Adrenal gland (tissue), 9 donors: ENCODE measurements at regions not wholly inside any gene's neighbourhood (a gene's known extent, or its start where the extent isn't known, plus 50 kb on each side); places are given as distances from the start of the nearest gene placed in this dataset.

Source experiments
- DNase-seq, 7 donors: peaks; one replicate each; pipeline ENCODE4 v3.0.0-alpha.2; 2019 to 2020
- H3K27ac ChIP-seq, 5 donors: fragments of 200-600 bp; sonication (generic) in 4 of 5; 1 replicate in 3 of 5; 2 replicates in 2 of 5; pipeline versions ENCODE4 v1.5.1 to v1.8.0; 2016 to 2020; ENCODE audit warnings: mild to moderate bottlenecking in 1 of 5
- H3K27me3 ChIP-seq: fragments of 200-600 bp; 2 replicates; pipeline ENCODE4 v1.8.0; 2021
- H3K36me3 ChIP-seq, 2 donors: fragments of 200-600 bp; replicated peaks in 1 of 2; 1 replicate in 1 of 2; 2 replicates in 1 of 2; pipeline versions ENCODE4 v1.5.1 to v1.8.0; 2018 to 2022
- H3K4me1 ChIP-seq, 2 donors: fragments of 200-600 bp; replicated peaks in 1 of 2; 1 replicate in 1 of 2; 2 replicates in 1 of 2; pipeline versions ENCODE4 v1.5.1 to v1.8.0; 2018 to 2021
- H3K4me3 ChIP-seq, 4 donors: fragments of 200-600 bp; sonication (generic) in 3 of 4; one replicate each; pipeline ENCODE4 v1.5.1; 2016 to 2018
- H3K9me3 ChIP-seq, 3 donors: fragments of 200-600 bp; sonication (generic) in 1 of 3; replicated peaks in 1 of 3; 1 replicate in 2 of 3; 2 replicates in 1 of 3; pipeline versions ENCODE4 v1.5.1 to v1.8.0; 2016 to 2021
- CTCF ChIP-seq, 6 experiments: fragments of 450-650 bp in 4 of 6; fragments of 200-600 bp in 2 of 6; sonication (generic) in 1 of 6; IDR thresholded peaks; 1 replicate in 5 of 6; 2 replicates in 1 of 6; pipeline versions ENCODE4 v1.5.1 to v1.8.0; 2016 to 2021; ENCODE audit warnings: antibody characterized with exemption in 6 of 6, mild to moderate bottlenecking in 2 of 6, moderate library complexity in 1 of 6
- POLR2A ChIP-seq, 2 donors: fragments of 450-650 bp; IDR thresholded peaks; one replicate each; pipeline ENCODE4 v1.6.1; 2017; ENCODE audit warnings: antibody characterized with exemption in 2 of 2, mild to moderate bottlenecking in 2 of 2, moderate library complexity in 1 of 2
- WGBS, 4 donors: extraction: QIAGEN DNeasy Blood & Tissue Kit in 2 of 4; methylation state at CpG; one replicate each; pipeline versions ENCODE4 v1.1.5 to v1.1.7; 2013 to 2017; 5-methylcytosine and 5-hydroxymethylcytosine counted together
- intact Hi-C, 2 donors: fragments of 100-400 bp; cut with DNase I; formaldehyde crosslinking; loops; one replicate each; pipeline versions ENCODE4 v1.14.1 to v1.15.0; 2022 to 2023
- donor health status: healthy with polysubstance abuse.
- donor health status: Bipolar disorder and iron deficiency.
- donor health status: DM: yes; HTN: yes; CAD: no.
- donor health status: DM: no; HTN: no; CAD: no.
- donor health status: DM: no; HTN: no; CAD: no.

DNA sequence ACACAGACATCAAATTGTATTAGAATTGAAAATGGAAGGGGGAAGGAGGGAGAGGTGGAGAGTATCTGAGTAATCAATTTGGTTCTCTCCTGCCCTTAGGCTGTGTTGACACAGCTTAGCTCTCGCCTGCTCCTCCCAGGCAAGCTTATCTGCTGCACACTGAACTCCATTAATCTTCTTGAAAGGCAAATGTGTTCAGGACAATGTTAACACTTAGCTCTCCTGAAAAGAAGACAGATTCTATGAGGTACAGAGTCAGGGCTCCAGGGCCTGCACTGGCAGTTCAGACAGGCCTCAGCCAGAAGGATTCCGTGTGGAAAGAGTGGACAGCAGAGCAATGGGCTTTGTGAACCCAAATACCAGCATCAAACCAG, 430.0 kb upstream of the TNP1 start:
- no peaks in the 10 kb centered on the region for H3K36me3 ChIP-seq
- TF ChIP-seq POLR2A (IDR thresholded peaks at IDR 0.05), result no peak
- TF ChIP-seq CTCF (IDR thresholded peaks at IDR 0.05), result no peak
- no peaks in the 10 kb centered on the region for H3K27me3 ChIP-seq
- no peaks in the 10 kb centered on the region for H3K9me3 ChIP-seq
- peaks cover 10 to 19% of the 10 kb centered on the region in 2 donors for H3K4me1 ChIP-seq
- H3K4me3 ChIP-seq, result no peak overlapping the region
- peak in 6 of 7 donors; percentile 34 to 79 (median 48) for DNase-seq
- intact Hi-C loops, result no loop called here
- 23 to 55% (median 43%) methylated on average over 2 of the region's 2 CpGs for WGBS, 4 donors
- H3K27ac ChIP-seq, result peak overlapping the region in 3 of 5 donors; percentile 0 to 17 (median 16)

GRCh38 chr2:217289177-217289906, 429.5 kb upstream of the TNP1 start:
- no peaks in the 10 kb centered on the region for H3K9me3 ChIP-seq
- WGBS, 4 donors, result 54 to 72% (median 67%) methylated on average over 2 of the region's 2 CpGs
- peak in 4 of 7 donors; percentile 15 to 48 (median 28) for DNase-seq
- no peaks in the 10 kb centered on the region for H3K27me3 ChIP-seq
- H3K27ac ChIP-seq, result peak overlapping the region in 4 of 5 donors; percentile 0 to 17 (median 10)
- H3K4me3 ChIP-seq, result no peak overlapping the region
- H3K36me3 ChIP-seq, result no peaks in the 10 kb centered on the region
- H3K4me1 ChIP-seq, result peaks cover 10 to 19% of the 10 kb centered on the region in 2 donors
- intact Hi-C loops, result no loop called here
- TF ChIP-seq POLR2A (IDR thresholded peaks at IDR 0.05) (no peak), CTCF (IDR thresholded peaks at IDR 0.05) (no peak)

DNA sequence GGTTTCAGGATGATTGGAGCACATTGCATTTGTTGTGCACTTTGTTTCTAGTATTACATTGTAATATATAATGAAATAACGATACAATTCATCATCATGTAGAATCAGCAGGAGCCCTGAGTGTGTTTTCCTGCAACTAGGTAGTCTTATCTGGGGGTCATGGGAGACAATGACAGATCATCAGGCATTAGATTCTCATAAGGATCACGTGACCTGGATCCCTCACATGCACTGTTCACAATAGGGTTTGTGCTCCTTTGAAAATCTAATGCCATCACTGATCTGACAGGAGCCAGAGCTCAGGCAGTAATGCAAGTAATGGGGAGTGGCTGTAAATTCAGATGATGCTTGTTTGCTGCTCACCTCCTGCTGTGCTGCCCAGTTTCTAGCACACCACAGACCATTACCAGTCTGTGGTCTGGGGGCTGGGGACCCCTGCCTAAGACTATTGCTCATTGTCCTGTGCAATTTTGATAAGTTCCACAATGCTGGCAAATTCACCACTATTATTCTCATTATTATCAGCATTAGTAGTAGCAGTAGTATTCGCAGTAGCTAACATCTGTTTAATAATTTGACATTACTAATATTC, 428.7 kb upstream of the TNP1 start:
- H3K27ac ChIP-seq, result peak overlapping the region in 1 of 5 donors; percentile 24
- no peak for TF ChIP-seq CTCF (IDR thresholded peaks at IDR 0.05)
- no peak for TF ChIP-seq POLR2A (IDR thresholded peaks at IDR 0.05)
- H3K27me3 ChIP-seq, result no peaks in the 10 kb centered on the region
- WGBS, 4 donors, result 46 to 88% (median 77%) methylated on average over 3 of the region's 3 CpGs
- no peaks in the 10 kb centered on the region for H3K9me3 ChIP-seq
- H3K4me1 ChIP-seq, result peaks cover 10 to 19% of the 10 kb centered on the region in 2 donors
- intact Hi-C loops, result no loop called here
- DNase-seq, result no peak
- H3K36me3 ChIP-seq, result no peaks in the 10 kb centered on the region
- no peak overlapping the region for H3K4me3 ChIP-seq

- 90 to 99% (median 95%) methylated on average over 2 of the region's 2 CpGs for WGBS, 4 donors
- intact Hi-C loops, result no loop called here
- Histone ChIP-seq H3K9me3 (no peaks in the 10 kb centered on the region), H3K27me3 (no peaks in the 10 kb centered on the region), H3K4me1 (peaks cover 10 to 19% of the 10 kb centered on the region in 2 donors), H3K27ac (no peak overlapping the region), H3K4me3 (no peak overlapping the region), H3K36me3 (no peaks in the 10 kb centered on the region)
- TF ChIP-seq POLR2A (IDR thresholded peaks at IDR 0.05) (no peak), CTCF (IDR thresholded peaks at IDR 0.05) (no peak)
- DNase-seq, result no peak
These were observed 427.0 kb upstream of the TNP1 start for GRCh38 chr2:217286833-217287232.
